ENCODE measurements at regions not wholly inside any gene's neighbourhood (a gene's known extent, or its start where the extent isn't known, plus 50 kb on each side); places are given as distances from the start of the nearest gene placed in this dataset.

- Histone ChIP-seq H3K9me3 (no peaks in the 10 kb centered on the region), H3K4me1 (ENCODE audit: control insufficient read depth in 1 of 2, insufficient read depth in 2 of 2, low read depth in 1 of 2, low read length in 1 of 2) (no peaks in the 10 kb centered on the region), H2AFZ (ENCODE audit: low read depth) (no peak overlapping the region), H3F3A (replicated peaks; ENCODE audit: insufficient read depth) (no peaks in the 10 kb centered on the region), H4K20me1 (ENCODE audit: insufficient read depth) (no peaks in the 10 kb centered on the region), H3K27ac (ENCODE audit: low read depth in 2 of 2, low read length in 1 of 2) (no peak overlapping the region), H3K9me2 (no peaks in the 10 kb centered on the region), H3K4me2 (no peak overlapping the region), H3K79me2 (ENCODE audit: insufficient read depth) (no peaks in the 10 kb centered on the region), H3K9ac (no peak overlapping the region), H3K4me3 (ENCODE audit: low read depth in 2 of 2, low read length in 1 of 2) (no peak overlapping the region), H3K36me3 (replicated peaks in 1 of 2; ENCODE audit: control insufficient read depth in 1 of 2, insufficient read depth in 2 of 2, low read length in 1 of 2) (no peaks in the 10 kb centered on the region), H3K27me3 (ENCODE audit: insufficient read depth) (no peaks in the 10 kb centered on the region)
- TF ChIP-seq FOXM1 (IDR thresholded peaks at IDR 0.05; ENCODE audit: low read depth): no peak
- TF ChIP-seq MXI1 (IDR thresholded peaks at IDR 0.05; ENCODE audit: low read depth, low read length): no peak
- no peak for TF ChIP-seq RCOR1 (IDR thresholded peaks at IDR 0.05; ENCODE audit: low read length)
- TF ChIP-seq NRF1 (IDR thresholded peaks at IDR 0.05; ENCODE audit: low read depth, low read length): no peak
- TF ChIP-seq MAX (IDR thresholded peaks at IDR 0.05; ENCODE audit: low read depth): no peak
- TF ChIP-seq RAD21 (IDR thresholded peaks at IDR 0.05; ENCODE audit: low read length): no peak
- TF ChIP-seq SIN3A (IDR thresholded peaks at IDR 0.05; ENCODE audit: borderline replicate concordance, low read depth, low read length): no peak
- TF ChIP-seq EZH2phosphoT487 (IDR thresholded peaks at IDR 0.05; ENCODE audit: borderline replicate concordance, low read depth): no peak
- TF ChIP-seq MEF2A (IDR thresholded peaks at IDR 0.05; ENCODE audit: borderline replicate concordance, low read depth): no peak
- TF ChIP-seq TAF1 (IDR thresholded peaks at IDR 0.05; ENCODE audit: borderline replicate concordance, low read depth, low read length): no peak
- TF ChIP-seq, protein P1, sequence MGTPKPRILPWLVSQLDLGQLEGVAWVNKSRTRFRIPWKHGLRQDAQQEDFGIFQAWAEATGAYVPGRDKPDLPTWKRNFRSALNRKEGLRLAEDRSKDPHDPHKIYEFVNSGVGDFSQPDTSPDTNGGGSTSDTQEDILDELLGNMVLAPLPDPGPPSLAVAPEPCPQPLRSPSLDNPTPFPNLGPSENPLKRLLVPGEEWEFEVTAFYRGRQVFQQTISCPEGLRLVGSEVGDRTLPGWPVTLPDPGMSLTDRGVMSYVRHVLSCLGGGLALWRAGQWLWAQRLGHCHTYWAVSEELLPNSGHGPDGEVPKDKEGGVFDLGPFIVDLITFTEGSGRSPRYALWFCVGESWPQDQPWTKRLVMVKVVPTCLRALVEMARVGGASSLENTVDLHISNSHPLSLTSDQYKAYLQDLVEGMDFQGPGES (IDR thresholded peaks at IDR 0.05; ENCODE audit: low read depth, low read length): no peak
- no peak for TF ChIP-seq CTCF (IDR thresholded peaks at IDR 0.05)
- TF ChIP-seq GABPA (IDR thresholded peaks at IDR 0.05; ENCODE audit: low read depth): no peak
- TF ChIP-seq PBX3 (IDR thresholded peaks at IDR 0.05): no peak
- no peak for TF ChIP-seq CHD2 (IDR thresholded peaks at IDR 0.05; ENCODE audit: low read length, partially characterized antibody)
- no peak for DNase-seq
- ChIA-PET POLR2A (no interaction called here), CTCF (no interaction called here)
These were observed 661.5 kb upstream of the EPHA5 start for GRCh38 chr4:66331761-66332160.

- H3K9ac ChIP-seq: no peak overlapping the region
- no peak for DNase-seq
- no peak for TF ChIP-seq RXRA (IDR thresholded peaks at IDR 0.05; ENCODE audit: borderline replicate concordance, low read depth)
- TF ChIP-seq ZBTB33 (IDR thresholded peaks at IDR 0.05; ENCODE audit: borderline replicate concordance, low read depth): no peak
These were observed 659.8 kb upstream of the EPHA5 start for GRCh38 chr4:66330125-66330524.

More at GRCh38 chr4:66330125-66330524, 659.8 kb upstream of the EPHA5 start:
- no peaks in the 10 kb centered on the region for H3K4me1 ChIP-seq (ENCODE audit: control insufficient read depth in 1 of 2, insufficient read depth in 2 of 2, low read depth in 1 of 2, low read length in 1 of 2)
- H3F3A ChIP-seq (replicated peaks; ENCODE audit: insufficient read depth): no peaks in the 10 kb centered on the region
- H3K79me2 ChIP-seq (ENCODE audit: insufficient read depth): no peaks in the 10 kb centered on the region
- no peaks in the 10 kb centered on the region for H3K27me3 ChIP-seq (ENCODE audit: insufficient read depth)
- H4K20me1 ChIP-seq (ENCODE audit: insufficient read depth): no peaks in the 10 kb centered on the region
- H3K36me3 ChIP-seq (replicated peaks in 1 of 2; ENCODE audit: control insufficient read depth in 1 of 2, insufficient read depth in 2 of 2, low read length in 1 of 2): no peaks in the 10 kb centered on the region
- H3K9me3 ChIP-seq: no peaks in the 10 kb centered on the region
- CTCF ChIA-PET: no interaction called here
- no peak overlapping the region for H3K4me2 ChIP-seq
- WGBS (ENCODE audit: low lambda C conversion rate): 35% methylated on average over 3 of the region's 3 CpGs
- H3K4me3 ChIP-seq (ENCODE audit: low read depth in 2 of 2, low read length in 1 of 2): no peak overlapping the region
- no peak overlapping the region for H2AFZ ChIP-seq (ENCODE audit: low read depth)
- POLR2A ChIA-PET: no interaction called here
- no peaks in the 10 kb centered on the region for H3K9me2 ChIP-seq
- H3K27ac ChIP-seq (ENCODE audit: low read depth in 2 of 2, low read length in 1 of 2): no peak overlapping the region

All from SK-N-SH (cell line).